ENCODE measurements at regions not wholly inside any gene's neighbourhood (a gene's known extent, or its start where the extent isn't known, plus 50 kb on each side); places are given as distances from the start of the nearest gene placed in this dataset.

- no peak for TF ChIP-seq POLR2A (IDR thresholded peaks at IDR 0.05)
- TF ChIP-seq CTCF (IDR thresholded peaks at IDR 0.05), result no peak
These were observed 309.0 kb upstream of the AMIGO2 start for GRCh38 chr12:47388712-47389111.
